ENCODE measurements at regions not wholly inside any gene's neighbourhood (a gene's known extent, or its start where the extent isn't known, plus 50 kb on each side); places are given as distances from the start of the nearest gene placed in this dataset.

GRCh38 chr3:6510713-6511112 is 350.2 kb upstream of the GRM7 start:
- TF ChIP-seq CTCF (conservative IDR thresholded peaks at IDR 0.05; ENCODE audit: low read length) (no peak), EZH2phosphoT487 (IDR thresholded peaks at IDR 0.05; ENCODE audit: borderline replicate concordance, low read depth, low read length) (no peak)

Measured in OCI-LY7 (cell line).